Smooth muscle cell (in vitro differentiated cells): ENCODE measurements at regions not wholly inside any gene's neighbourhood (a gene's known extent, or its start where the extent isn't known, plus 50 kb on each side); places are given as distances from the start of the nearest gene placed in this dataset.

Experiments used
- DNase-seq: peaks from one replicate; lab custom pipeline; 2025; ENCODE audit not compliant: unreplicated experiment; lab: John Stamatoyannopoulos, UW
- H2AFZ ChIP-seq: fragments of 200-600 bp; sonication (generic); 2 replicates; pipeline ENCODE4 v1.6.0; 2016; ENCODE audit warnings: antibody characterized with exemption, low read depth, mild to moderate bottlenecking
- H3F3A ChIP-seq: fragments of 200-600 bp; sonication (generic); 2 replicates; pipeline ENCODE4 v1.6.0; 2017; ENCODE audit warnings: antibody characterized with exemption, low read depth
- H3K27ac ChIP-seq: fragments of 200-600 bp; sonication (generic); 2 replicates; pipeline ENCODE4 v1.5.1; 2016; ENCODE audit warnings: low read depth, mild to moderate bottlenecking
- H3K27me3 ChIP-seq: fragments of 200-600 bp; sonication (generic); 2 replicates; pipeline ENCODE4 v1.6.1; 2016; ENCODE audit warnings: low read depth, mild to moderate bottlenecking
- H3K36me3 ChIP-seq: fragments of 200-600 bp; sonication (generic); 2 replicates; pipeline ENCODE4 v1.5.1; 2016; ENCODE audit warnings: low read depth
- H3K4me1 ChIP-seq: fragments of 200-600 bp; sonication (generic); 2 replicates; pipeline ENCODE4 v1.5.1; 2016; ENCODE audit warnings: low read depth
- H3K4me2 ChIP-seq: fragments of 200-600 bp; sonication (generic); 2 replicates; pipeline ENCODE4 v1.6.0; 2016; ENCODE audit warnings: mild to moderate bottlenecking
- H3K4me3 ChIP-seq: fragments of 200-600 bp; sonication (generic); 2 replicates; pipeline ENCODE4 v1.5.1; 2016; ENCODE audit warnings: mild to moderate bottlenecking
- H3K79me2 ChIP-seq: fragments of 200-600 bp; sonication (generic); 2 replicates; pipeline ENCODE4 v1.6.0; 2016; ENCODE audit warnings: low read depth, mild to moderate bottlenecking
- H3K9ac ChIP-seq: fragments of 200-600 bp; sonication (generic); 2 replicates; pipeline ENCODE4 v1.6.0; 2016; ENCODE audit warnings: low read depth
- H3K9me3 ChIP-seq: fragments of 200-600 bp; sonication (generic); replicated peaks from 2 replicates; pipeline ENCODE4 v1.5.1; 2016; ENCODE audit warnings: low read depth
- H4K20me1 ChIP-seq: fragments of 200-600 bp; sonication (generic); 2 replicates; pipeline ENCODE4 v1.6.0; 2016; ENCODE audit warnings: low read depth
- WGBS: methylation state at CpG from one replicate; pipeline ENCODE4 v1.1.7; 2016; ENCODE audit warnings: low lambda C conversion rate; 5-methylcytosine and 5-hydroxymethylcytosine counted together
- TF ChIP-seq, protein P1 (sequence below): fragments of 200-600 bp; sonication (generic); IDR thresholded peaks from 2 replicates; pipeline ENCODE4 v1.5.1; 2017; ENCODE audit warnings: borderline replicate concordance, mild to moderate bottlenecking, antibody characterized with exemption; ENCODE audit not compliant: insufficient read depth, poor library complexity, severe bottlenecking

DNA sequence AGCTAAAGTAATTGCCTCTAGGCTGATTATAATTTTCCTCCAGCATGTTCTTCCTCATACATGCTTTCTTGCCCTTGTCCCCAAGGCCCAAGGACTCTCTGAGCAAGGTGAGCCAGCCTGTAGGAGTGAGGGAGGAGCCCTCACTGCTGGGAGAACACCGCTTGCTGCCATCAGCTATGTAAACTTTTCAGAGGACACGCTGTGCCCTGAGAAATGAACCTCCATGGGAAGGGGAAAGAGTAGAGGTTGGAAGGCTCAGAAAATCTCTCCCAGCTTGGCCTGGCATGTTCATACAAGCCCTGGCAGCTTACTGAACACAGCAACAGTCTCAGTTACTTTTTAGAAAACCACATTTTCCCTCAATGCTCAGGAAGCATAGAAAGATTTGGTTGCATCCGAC lies 103.0 kb upstream of the SLC24A5 start:
- no peaks in the 10 kb centered on the region for H3K36me3 ChIP-seq
- peak overlapping the region; percentile 33 for H2AFZ ChIP-seq
- no peaks in the 10 kb centered on the region for H3K4me1 ChIP-seq
- no peaks in the 10 kb centered on the region for H3K27me3 ChIP-seq
- DNase-seq, result no peak
- TF ChIP-seq, protein P1, sequence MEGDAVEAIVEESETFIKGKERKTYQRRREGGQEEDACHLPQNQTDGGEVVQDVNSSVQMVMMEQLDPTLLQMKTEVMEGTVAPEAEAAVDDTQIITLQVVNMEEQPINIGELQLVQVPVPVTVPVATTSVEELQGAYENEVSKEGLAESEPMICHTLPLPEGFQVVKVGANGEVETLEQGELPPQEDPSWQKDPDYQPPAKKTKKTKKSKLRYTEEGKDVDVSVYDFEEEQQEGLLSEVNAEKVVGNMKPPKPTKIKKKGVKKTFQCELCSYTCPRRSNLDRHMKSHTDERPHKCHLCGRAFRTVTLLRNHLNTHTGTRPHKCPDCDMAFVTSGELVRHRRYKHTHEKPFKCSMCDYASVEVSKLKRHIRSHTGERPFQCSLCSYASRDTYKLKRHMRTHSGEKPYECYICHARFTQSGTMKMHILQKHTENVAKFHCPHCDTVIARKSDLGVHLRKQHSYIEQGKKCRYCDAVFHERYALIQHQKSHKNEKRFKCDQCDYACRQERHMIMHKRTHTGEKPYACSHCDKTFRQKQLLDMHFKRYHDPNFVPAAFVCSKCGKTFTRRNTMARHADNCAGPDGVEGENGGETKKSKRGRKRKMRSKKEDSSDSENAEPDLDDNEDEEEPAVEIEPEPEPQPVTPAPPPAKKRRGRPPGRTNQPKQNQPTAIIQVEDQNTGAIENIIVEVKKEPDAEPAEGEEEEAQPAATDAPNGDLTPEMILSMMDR, result no peak
- no peak overlapping the region for H3K27ac ChIP-seq
- H3K9me3 ChIP-seq, result no peaks in the 10 kb centered on the region
- H3K9ac ChIP-seq, result no peak overlapping the region
- H3K4me3 ChIP-seq, result no peak overlapping the region
- no peaks in the 10 kb centered on the region for H3F3A ChIP-seq
- 95% methylated on average over 3 of the region's 3 CpGs for WGBS
- no peaks in the 10 kb centered on the region for H4K20me1 ChIP-seq
- H3K79me2 ChIP-seq, result no peaks in the 10 kb centered on the region
- no peak overlapping the region for H3K4me2 ChIP-seq

DNA sequence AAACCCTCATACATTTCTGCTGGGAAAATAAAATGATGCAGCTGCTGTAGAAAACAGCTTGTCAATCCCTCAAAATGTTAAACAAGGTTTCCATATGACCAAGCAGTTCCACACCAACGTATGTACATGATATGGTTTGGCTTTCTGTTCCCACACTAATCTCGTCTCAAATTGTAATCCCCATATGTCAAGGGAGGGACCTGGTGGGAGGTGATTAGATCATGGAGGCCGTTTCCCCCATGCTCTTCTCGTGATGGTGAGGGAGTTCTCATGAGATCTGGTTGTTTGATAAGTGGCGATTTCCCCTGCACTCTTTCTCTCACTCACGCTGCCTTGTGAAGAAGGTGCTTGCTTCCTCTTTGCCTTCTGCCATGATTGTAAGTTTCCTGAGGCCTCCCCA lies 100.6 kb upstream of the SLC24A5 start:
- 59% methylated on average over 6 of the region's 6 CpGs for WGBS
- H3K79me2 ChIP-seq, result no peaks in the 10 kb centered on the region
- H3K4me2 ChIP-seq, result no peak overlapping the region
- no peaks in the 10 kb centered on the region for H3K9me3 ChIP-seq
- no peak overlapping the region for H3K27ac ChIP-seq
- no peaks in the 10 kb centered on the region for H3K27me3 ChIP-seq
- no peak for DNase-seq
- TF ChIP-seq, protein P1, result no peak
- no peaks in the 10 kb centered on the region for H3K36me3 ChIP-seq
- no peaks in the 10 kb centered on the region for H3K4me1 ChIP-seq
- no peak overlapping the region for H3K9ac ChIP-seq
- no peak overlapping the region for H2AFZ ChIP-seq
- H4K20me1 ChIP-seq, result no peaks in the 10 kb centered on the region
- no peak overlapping the region for H3K4me3 ChIP-seq
- H3F3A ChIP-seq, result no peaks in the 10 kb centered on the region

DNA sequence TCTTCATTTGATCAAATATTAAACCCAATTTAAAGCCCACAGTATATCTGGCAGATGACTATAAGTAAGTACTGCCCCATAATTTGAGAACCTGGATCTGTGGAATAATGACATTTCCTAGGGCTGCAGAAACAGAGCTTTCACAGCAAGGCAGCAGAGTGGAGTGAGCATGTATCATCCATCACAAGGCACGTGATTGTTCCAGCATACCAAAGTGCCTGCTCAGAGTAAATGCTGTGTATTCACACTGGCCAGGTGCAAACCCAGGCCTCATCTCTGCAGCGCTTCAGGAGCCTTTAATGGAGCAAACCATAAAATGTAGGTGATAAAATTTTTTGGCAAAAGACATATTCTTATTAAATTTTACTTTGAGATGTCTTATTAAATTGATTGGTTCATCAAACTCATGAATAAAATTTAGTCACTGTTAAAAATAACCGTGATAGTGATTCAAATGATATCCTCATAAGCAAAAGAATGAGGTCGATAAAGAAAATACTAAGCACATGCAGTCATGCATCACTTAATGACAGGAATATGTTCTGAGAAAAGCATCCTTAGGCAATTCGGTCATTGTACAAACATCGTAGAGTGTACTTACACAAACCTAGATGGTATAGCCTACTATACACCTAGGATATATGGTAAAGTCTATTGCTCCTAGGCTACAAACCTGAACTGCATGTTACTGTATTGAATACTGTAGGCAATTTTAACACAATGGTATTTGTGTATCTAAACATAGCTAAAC lies 99.3 kb upstream of the SLC24A5 start:
- Histone ChIP-seq H3K4me2 (no peak overlapping the region), H4K20me1 (no peaks in the 10 kb centered on the region), H3F3A (no peaks in the 10 kb centered on the region), H3K36me3 (no peaks in the 10 kb centered on the region), H3K4me3 (no peak overlapping the region), H3K4me1 (no peaks in the 10 kb centered on the region), H2AFZ (no peak overlapping the region), H3K9ac (no peak overlapping the region), H3K27me3 (peaks cover 2% of the 10 kb centered on the region), H3K9me3 (no peaks in the 10 kb centered on the region), H3K79me2 (no peaks in the 10 kb centered on the region), H3K27ac (no peak overlapping the region)
- TF ChIP-seq, protein P1, result no peak
- WGBS, result 87% methylated on average over 6 of the region's 6 CpGs
- no peak for DNase-seq

DNA sequence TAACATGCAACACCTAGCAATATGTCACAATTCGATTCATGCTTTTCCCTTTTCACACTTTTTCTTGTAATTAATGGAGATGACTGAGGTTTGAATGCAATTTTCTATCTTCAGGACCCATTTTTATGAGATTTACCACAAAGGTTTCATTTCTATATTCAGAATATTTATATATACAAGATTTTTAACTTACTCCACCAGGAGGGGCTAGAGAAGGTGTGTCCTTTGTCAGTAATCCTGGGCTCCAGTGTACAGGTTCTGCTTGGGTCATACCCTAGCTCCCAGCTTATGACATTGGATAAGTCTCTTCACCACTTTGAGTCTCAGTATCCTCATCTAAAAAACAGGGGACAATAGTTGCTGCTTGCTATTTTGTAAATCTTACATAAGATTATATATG lies 95.7 kb upstream of the SLC24A5 start:
- Histone ChIP-seq H3K9me3 (no peaks in the 10 kb centered on the region), H3K4me1 (no peaks in the 10 kb centered on the region), H3K79me2 (no peaks in the 10 kb centered on the region), H3K4me3 (no peak overlapping the region), H3F3A (no peaks in the 10 kb centered on the region), H3K4me2 (no peak overlapping the region), H3K27ac (no peak overlapping the region), H3K36me3 (no peaks in the 10 kb centered on the region), H3K27me3 (peaks cover 3% of the 10 kb centered on the region), H4K20me1 (no peaks in the 10 kb centered on the region), H2AFZ (no peak overlapping the region), H3K9ac (no peak overlapping the region)
- TF ChIP-seq, protein P1, result peak; percentile 8
- WGBS, result 84% methylated on average over 1 of the region's 1 CpG
- no peak for DNase-seq
